Lung (tissue), 11 donors: ENCODE measurements at regions not wholly inside any gene's neighbourhood (a gene's known extent, or its start where the extent isn't known, plus 50 kb on each side); places are given as distances from the start of the nearest gene placed in this dataset.

Source experiments
- ATAC-seq: fragments of 200-7000 bp; cut with Tn5 transposase; one replicate; pipeline ENCODE4 v1.9.1; 2020; ENCODE audit warnings: moderate number of reproducible peaks; ENCODE audit not compliant: insufficient read depth, low FRiP score
- DNase-seq, 3 donors: peaks; one replicate each; pipeline ENCODE4 v3.0.0-alpha.2; 2013 to 2017
- H3K27ac ChIP-seq, 2 donors: one replicate each; pipeline ENCODE4 v1.5.1; 2013; ENCODE audit warnings: mild to moderate bottlenecking in 2 of 2, moderate library complexity in 2 of 2, control low read depth in 1 of 2, inconsistent platforms in 1 of 2, low read depth in 1 of 2, low read length in 1 of 2
- H3K27me3 ChIP-seq, 3 donors: one replicate each; pipeline ENCODE4 v1.5.1; 2013; ENCODE audit warnings: low read length in 2 of 3; ENCODE audit not compliant: control insufficient read depth in 3 of 3, insufficient read depth in 3 of 3
- H3K36me3 ChIP-seq, 4 donors: one replicate each; pipeline ENCODE4 v1.5.1; 2013; ENCODE audit warnings: low read length in 4 of 4, mild to moderate bottlenecking in 1 of 4, moderate library complexity in 1 of 4; ENCODE audit not compliant: control insufficient read depth in 4 of 4, insufficient read depth in 4 of 4
- H3K4me1 ChIP-seq, 5 donors: one replicate each; pipeline ENCODE4 v1.5.1; 2013; ENCODE audit warnings: low read length in 5 of 5, mild to moderate bottlenecking in 2 of 5, moderate library complexity in 1 of 5; ENCODE audit not compliant: control insufficient read depth in 5 of 5, insufficient read depth in 5 of 5
- H3K4me3 ChIP-seq: one replicate; pipeline ENCODE4 v1.5.1; 2013; ENCODE audit warnings: mild to moderate bottlenecking, control low read depth, moderate library complexity
- H3K9ac ChIP-seq, 2 donors: one replicate each; pipeline ENCODE4 v1.5.1; 2013; ENCODE audit warnings: low read length in 2 of 2, control low read depth in 1 of 2; ENCODE audit not compliant: insufficient read depth in 1 of 2
- H3K9me3 ChIP-seq, 4 donors: one replicate each; pipeline ENCODE4 v1.5.1; 2013; ENCODE audit warnings: low read length in 3 of 4, mild to moderate bottlenecking in 1 of 4, moderate library complexity in 1 of 4; ENCODE audit not compliant: control insufficient read depth in 4 of 4, insufficient read depth in 3 of 4
- WGBS, 2 donors: extraction: QIAGEN DNeasy Blood & Tissue Kit; methylation state at CpG; one replicate each; pipeline ENCODE4 v1.1.7; 2013; 5-methylcytosine and 5-hydroxymethylcytosine counted together
- TF ChIP-seq, protein P1 (sequence below): IDR thresholded peaks from 2 replicates; pipeline ENCODE4 v1.5.1; 2012; ENCODE audit warnings: mild to moderate bottlenecking; ENCODE audit errors: control extremely low read depth, extremely low read depth
- donor health status: control.
- donor health status: control.
- donor health status: Bipolar disorder and iron deficiency.
- donor health status: healthy.
- donor health status: DM: yes; HTN: yes; CAD: no.

DNA sequence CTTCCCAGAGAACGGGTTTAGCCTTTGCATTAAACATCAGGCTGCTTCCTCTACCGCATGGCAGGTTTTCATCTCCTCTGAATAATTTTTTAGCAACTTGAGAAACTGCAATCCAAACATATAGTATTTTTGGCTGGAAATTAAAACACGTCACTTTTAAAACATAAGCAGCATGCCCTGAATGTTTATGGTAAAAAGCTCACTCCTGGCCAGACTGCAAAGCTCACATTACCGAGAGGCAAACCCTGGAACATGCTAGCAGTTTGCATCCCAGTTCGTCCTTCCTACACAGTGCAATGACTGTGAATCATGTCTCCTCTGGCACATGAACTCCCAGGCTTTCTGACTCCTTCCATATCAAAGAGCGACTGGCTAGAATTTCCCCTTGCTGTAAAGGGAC lies 312.3 kb downstream of the RRAGC start:
- Histone ChIP-seq H3K36me3 (no peaks in the 10 kb centered on the region), H3K9ac (no peak overlapping the region), H3K27me3 (no peaks in the 10 kb centered on the region), H3K4me1 (peaks cover 0 to 41% (median 13%) of the 10 kb centered on the region in 5 donors), H3K4me3 (no peak overlapping the region), H3K9me3 (no peaks in the 10 kb centered on the region), H3K27ac (no peak overlapping the region)
- DNase-seq = peak; percentile 54 to 81 (median 80)
- WGBS, 2 donors = 81% methylated on average over 6 of the region's 6 CpGs
- ATAC-seq = no peak
- TF ChIP-seq, protein P1, sequence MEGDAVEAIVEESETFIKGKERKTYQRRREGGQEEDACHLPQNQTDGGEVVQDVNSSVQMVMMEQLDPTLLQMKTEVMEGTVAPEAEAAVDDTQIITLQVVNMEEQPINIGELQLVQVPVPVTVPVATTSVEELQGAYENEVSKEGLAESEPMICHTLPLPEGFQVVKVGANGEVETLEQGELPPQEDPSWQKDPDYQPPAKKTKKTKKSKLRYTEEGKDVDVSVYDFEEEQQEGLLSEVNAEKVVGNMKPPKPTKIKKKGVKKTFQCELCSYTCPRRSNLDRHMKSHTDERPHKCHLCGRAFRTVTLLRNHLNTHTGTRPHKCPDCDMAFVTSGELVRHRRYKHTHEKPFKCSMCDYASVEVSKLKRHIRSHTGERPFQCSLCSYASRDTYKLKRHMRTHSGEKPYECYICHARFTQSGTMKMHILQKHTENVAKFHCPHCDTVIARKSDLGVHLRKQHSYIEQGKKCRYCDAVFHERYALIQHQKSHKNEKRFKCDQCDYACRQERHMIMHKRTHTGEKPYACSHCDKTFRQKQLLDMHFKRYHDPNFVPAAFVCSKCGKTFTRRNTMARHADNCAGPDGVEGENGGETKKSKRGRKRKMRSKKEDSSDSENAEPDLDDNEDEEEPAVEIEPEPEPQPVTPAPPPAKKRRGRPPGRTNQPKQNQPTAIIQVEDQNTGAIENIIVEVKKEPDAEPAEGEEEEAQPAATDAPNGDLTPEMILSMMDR = no peak

DNA sequence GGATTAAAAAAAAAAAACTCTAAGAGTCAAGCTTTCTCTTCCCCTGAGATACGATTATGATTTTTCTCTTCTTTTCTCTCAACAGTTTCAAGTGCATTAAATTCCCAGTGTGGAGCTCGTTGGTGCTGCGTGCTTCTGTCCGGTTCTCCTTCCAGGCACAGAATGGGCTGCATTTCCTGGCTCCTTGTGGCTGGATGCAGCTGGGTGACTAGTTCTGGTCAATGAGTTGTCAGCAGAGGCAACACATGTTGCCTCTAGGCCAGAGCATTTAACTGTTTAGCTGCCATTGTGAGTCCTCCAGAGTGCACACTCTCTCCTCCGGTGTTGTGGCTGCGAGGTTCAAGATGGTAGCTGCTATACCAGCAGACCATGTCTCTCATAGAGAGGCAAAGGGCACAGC lies 312.9 kb downstream of the RRAGC start:
- no peaks in the 10 kb centered on the region for H3K36me3 ChIP-seq
- DNase-seq (peak; percentile 82 to 93 (median 91)), ATAC-seq (no peak)
- no peak overlapping the region for H3K9ac ChIP-seq
- no peak overlapping the region for H3K27ac ChIP-seq
- no peaks in the 10 kb centered on the region for H3K27me3 ChIP-seq
- no peaks in the 10 kb centered on the region for H3K9me3 ChIP-seq
- H3K4me3 ChIP-seq = no peak overlapping the region
- WGBS, 2 donors = 43 to 59% methylated on average over 6 of the region's 6 CpGs
- TF ChIP-seq, protein P1 = no peak
- H3K4me1 ChIP-seq = peaks cover 0 to 41% (median 13%) of the 10 kb centered on the region in 5 donors

DNA sequence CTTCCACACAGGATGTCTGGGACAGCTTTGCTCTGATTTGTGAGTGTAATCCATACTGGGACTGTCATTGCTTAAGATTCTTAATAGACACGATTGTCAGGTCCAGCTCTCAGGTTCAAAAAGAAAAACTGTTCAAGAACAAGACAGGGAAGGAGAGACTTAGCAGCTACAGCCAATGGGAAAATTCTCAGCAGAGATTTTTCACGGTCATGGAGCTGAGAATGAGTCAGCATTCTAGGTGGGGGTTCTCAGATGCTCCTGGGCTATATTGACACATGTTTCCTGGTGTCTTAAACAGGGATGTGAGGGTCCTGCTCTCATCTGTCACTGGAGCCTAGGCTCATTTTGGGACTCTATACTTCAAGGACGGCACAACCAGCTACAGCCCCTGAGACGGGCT lies 318.3 kb downstream of the RRAGC start:
- no peaks in the 10 kb centered on the region for H3K9me3 ChIP-seq
- H3K9ac ChIP-seq = no peak overlapping the region
- H3K27me3 ChIP-seq = no peaks in the 10 kb centered on the region
- ATAC-seq (no peak), DNase-seq (no peak)
- peaks cover 0 to 26% (median 10%) of the 10 kb centered on the region in 5 donors for H3K4me1 ChIP-seq
- H3K4me3 ChIP-seq = no peak overlapping the region
- no peaks in the 10 kb centered on the region for H3K36me3 ChIP-seq
- 69 to 76% methylated on average over 4 of the region's 4 CpGs for WGBS, 2 donors
- H3K27ac ChIP-seq = no peak overlapping the region
- TF ChIP-seq, protein P1 = no peak

DNA sequence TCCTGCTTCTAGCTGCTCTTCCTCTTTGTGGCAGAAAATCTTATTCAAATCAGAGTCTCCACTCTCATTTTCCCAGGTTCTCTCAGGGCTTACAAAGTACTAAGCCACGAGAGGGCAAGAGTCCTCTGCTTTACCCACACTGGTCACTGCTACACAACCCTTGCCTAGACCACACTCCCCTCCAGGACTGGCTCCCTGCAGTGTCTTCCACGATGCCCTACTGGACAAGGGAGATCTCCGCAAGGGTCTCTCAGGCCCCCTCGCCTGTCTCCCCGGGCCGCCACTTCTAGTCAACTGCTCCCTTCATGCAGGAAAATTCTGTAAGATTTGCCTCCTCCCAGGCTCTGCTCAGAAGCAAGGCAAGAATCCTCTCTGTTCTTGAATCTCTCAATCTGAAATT lies 319.6 kb downstream of the RRAGC start:
- ATAC-seq = no peak
- Histone ChIP-seq H3K4me3 (no peak overlapping the region), H3K27me3 (no peaks in the 10 kb centered on the region), H3K9me3 (no peaks in the 10 kb centered on the region), H3K9ac (no peak overlapping the region), H3K4me1 (peaks cover 0 to 16% (median 0%) of the 10 kb centered on the region in 5 donors), H3K27ac (no peak overlapping the region), H3K36me3 (no peaks in the 10 kb centered on the region)
- peak in 1 of 3 donors; percentile 12 for DNase-seq
- TF ChIP-seq, protein P1 = no peak
- WGBS, 2 donors = 64 to 68% methylated on average over 6 of the region's 6 CpGs
